Colonic mucosa (tissue), 4 donors: ENCODE measurements at regions not wholly inside any gene's neighbourhood (a gene's known extent, or its start where the extent isn't known, plus 50 kb on each side); places are given as distances from the start of the nearest gene placed in this dataset.

Experiments used
- DNase-seq: peaks from one replicate; pipeline ENCODE4 v3.0.0-alpha.2; 2020
- H3K27ac ChIP-seq: fragments of 200-600 bp; one replicate; pipeline ENCODE4 v1.8.0; 2021
- H3K27me3 ChIP-seq: fragments of 200-600 bp; one replicate; pipeline ENCODE4 v1.8.0; 2021
- H3K36me3 ChIP-seq: fragments of 200-600 bp; one replicate; pipeline ENCODE4 v1.8.0; 2021
- H3K4me1 ChIP-seq: fragments of 200-600 bp; one replicate; pipeline ENCODE4 v1.8.0; 2021; ENCODE audit warnings: mild to moderate bottlenecking
- H3K4me3 ChIP-seq: fragments of 200-600 bp; one replicate; pipeline ENCODE4 v1.8.0; 2021
- H3K9ac ChIP-seq, 2 donors: one replicate each; pipeline ENCODE4 v1.7.0; 2013; ENCODE audit warnings: control low read depth in 2 of 2, low read depth in 2 of 2, low read length in 2 of 2
- H3K9me3 ChIP-seq: fragments of 200-600 bp; one replicate; pipeline ENCODE4 v1.8.0; 2021
- CTCF ChIP-seq: fragments of 200-600 bp; IDR thresholded peaks from one replicate; pipeline ENCODE4 v1.8.0; 2022; ENCODE audit warnings: antibody characterized with exemption, mild to moderate bottlenecking
- intact Hi-C: fragments of 100-400 bp; cut with DNase I; formaldehyde crosslinking; loops from one replicate; pipeline ENCODE4 v1.14.1; 2022
- donor health status: healthy.
- donor health status: DM: no; HTN: no; CAD: no.
- donor health status: DM: no; HTN: no; CAD: no.

- intact Hi-C loops, result no loop called here
- H3K9me3 ChIP-seq, result no peaks in the 10 kb centered on the region
- no peak overlapping the region for H3K27ac ChIP-seq
- no peaks in the 10 kb centered on the region for H3K27me3 ChIP-seq
- H3K36me3 ChIP-seq, result no peaks in the 10 kb centered on the region
- no peak overlapping the region for H3K9ac ChIP-seq
- no peaks in the 10 kb centered on the region for H3K4me1 ChIP-seq
- no peak overlapping the region for H3K4me3 ChIP-seq
- no peak for DNase-seq
- no peak for TF ChIP-seq CTCF
Measured at GRCh38 chr4:141391771-141392170, 171.1 kb downstream of the ZNF330 start.

- intact Hi-C loops, result no loop called here
- H3K36me3 ChIP-seq, result no peaks in the 10 kb centered on the region
- TF ChIP-seq CTCF, result no peak
- H3K27ac ChIP-seq, result no peak overlapping the region
- H3K9me3 ChIP-seq, result no peaks in the 10 kb centered on the region
- no peak overlapping the region for H3K4me3 ChIP-seq
- DNase-seq, result no peak
- no peak overlapping the region for H3K9ac ChIP-seq
- H3K27me3 ChIP-seq, result no peaks in the 10 kb centered on the region
- H3K4me1 ChIP-seq, result no peaks in the 10 kb centered on the region
Measured at GRCh38 chr4:141395246-141395830, 174.6 kb downstream of the ZNF330 start.

- TF ChIP-seq CTCF, result no peak
- no peaks in the 10 kb centered on the region for H3K4me1 ChIP-seq
- DNase-seq, result no peak
- H3K27ac ChIP-seq, result no peak overlapping the region
- intact Hi-C loops, result no loop called here
- no peaks in the 10 kb centered on the region for H3K9me3 ChIP-seq
- H3K27me3 ChIP-seq, result no peaks in the 10 kb centered on the region
- no peak overlapping the region for H3K4me3 ChIP-seq
- no peak overlapping the region for H3K9ac ChIP-seq
- no peaks in the 10 kb centered on the region for H3K36me3 ChIP-seq
Measured at GRCh38 chr4:141395919-141396318, 175.2 kb downstream of the ZNF330 start.

GRCh38 chr4:141402712-141403111, 182.0 kb downstream of the ZNF330 start:
- TF ChIP-seq CTCF, result no peak
- intact Hi-C loops, result no loop called here

GRCh38 chr4:141403782-141404181, 183.1 kb downstream of the ZNF330 start:
- Histone ChIP-seq H3K9ac (no peak overlapping the region), H3K9me3 (no peaks in the 10 kb centered on the region), H3K4me3 (no peak overlapping the region), H3K4me1 (no peaks in the 10 kb centered on the region), H3K27me3 (no peaks in the 10 kb centered on the region), H3K27ac (no peak overlapping the region), H3K36me3 (no peaks in the 10 kb centered on the region)
- DNase-seq, result no peak
- intact Hi-C loops, result no loop called here
- TF ChIP-seq CTCF, result no peak

More at GRCh38 chr4:141402712-141403111, 182.0 kb downstream of the ZNF330 start:
- Histone ChIP-seq H3K9ac (no peak overlapping the region), H3K27ac (no peak overlapping the region), H3K9me3 (no peaks in the 10 kb centered on the region), H3K27me3 (no peaks in the 10 kb centered on the region), H3K4me1 (no peaks in the 10 kb centered on the region), H3K4me3 (no peak overlapping the region), H3K36me3 (no peaks in the 10 kb centered on the region)
- DNase-seq, result no peak
